RWPE1 (cell line): ENCODE measurements at regions not wholly inside any gene's neighbourhood (a gene's known extent, or its start where the extent isn't known, plus 50 kb on each side); places are given as distances from the start of the nearest gene placed in this dataset.

Source experiments
- CTCF ChIA-PET: fragments of 350-600 bp; sonication (Branson Sonifier 250); formaldehyde crosslinking; extraction: SDS; loops from one replicate; lab custom pipeline; 2021; lab: Yijun Ruan, JAX
- POLR2A ChIA-PET: fragments of 400-600 bp; formaldehyde crosslinking; extraction: SDS; loops from one replicate; lab custom pipeline; 2020; ENCODE audit warnings: antibody characterized with exemption; ENCODE audit not compliant: low non-redundant PET; lab: Yijun Ruan, JAX
- DNase-seq: peaks from one replicate; pipeline ENCODE4 v3.0.0; 2012; ENCODE audit warnings: low spot score
- H3K27ac ChIP-seq: fragments of 450-650 bp; 2 replicates; pipeline ENCODE4 v1.5.1; 2017
- CTCF ChIP-seq: fragments of 450-650 bp; conservative IDR thresholded peaks from 2 replicates; pipeline ENCODE4 v1.5.1; 2017; ENCODE audit warnings: low read depth, mild to moderate bottlenecking

DNA sequence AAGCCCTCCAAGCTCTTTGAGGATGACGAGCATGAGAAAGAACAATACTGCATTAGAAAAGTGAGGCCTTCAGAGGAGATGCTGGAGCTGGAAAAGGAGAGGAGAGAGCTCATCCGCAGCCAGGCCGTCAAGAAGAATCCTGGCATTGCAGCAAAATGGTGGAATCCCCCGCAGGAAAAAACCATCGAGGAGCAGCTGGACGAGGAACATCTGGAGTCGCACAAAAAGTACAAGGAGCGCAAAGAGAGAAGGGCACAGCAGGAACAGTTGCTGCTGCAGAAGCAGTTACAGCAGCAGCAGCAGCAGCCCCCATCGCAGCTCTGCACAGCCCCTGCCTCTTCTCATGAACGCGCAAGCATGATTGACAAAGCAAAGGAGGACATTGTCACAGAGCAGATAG lies 71.2 kb downstream of the C9orf152 start:
- POLR2A ChIA-PET, result no interaction called here

GRCh38 chr9:110140276-110140675 lies 67.7 kb downstream of the C9orf152 start:
- no peak for TF ChIP-seq CTCF
- peak overlapping the region; percentile 55; the same call in 1 of the 2 replicates for H3K27ac ChIP-seq
- ChIA-PET POLR2A (no interaction called here), CTCF (no interaction called here)
- no peak for DNase-seq

More for the DNA sequence above, 71.2 kb downstream of the C9orf152 start:
- DNase-seq, result no peak
- CTCF ChIA-PET, result interaction anchor here (0.7 kb wide), 1 partner anchor 224 kb away, joined by 3 read pairs; no protein-coding TSS in a partner anchor
- no peak overlapping the region for H3K27ac ChIP-seq
- TF ChIP-seq CTCF, result no peak

- TF ChIP-seq CTCF, result no peak
- DNase-seq, result peak; percentile 85
- POLR2A ChIA-PET, result no interaction called here
- H3K27ac ChIP-seq, result peak overlapping the region; percentile 55; the same call in 1 of the 2 replicates
- CTCF ChIA-PET, result no interaction called here
Measured at GRCh38 chr9:110141227-110141793, 66.6 kb downstream of the C9orf152 start.

- ChIA-PET POLR2A (no interaction called here), CTCF (interaction anchor here (0.6 kb wide), 2 partner anchors 163 to 1144 kb away, joined by 3 read pairs; no protein-coding TSS in a partner anchor)
- H3K27ac ChIP-seq, result peak overlapping the region; percentile 20
- no peak for DNase-seq
- no peak for TF ChIP-seq CTCF
Measured at GRCh38 chr9:110142253-110142652, 65.7 kb downstream of the C9orf152 start.

GRCh38 chr9:110142868-110143481 lies 65.0 kb downstream of the C9orf152 start:
- ChIA-PET POLR2A (no interaction called here), CTCF (interaction anchor here (0.6 kb wide), 3 partner anchors 163 to 616 kb away, joined by 3 to 5 read pairs (median 4); no protein-coding TSS in a partner anchor)
- DNase-seq, result no peak
- TF ChIP-seq CTCF, result no peak
- H3K27ac ChIP-seq, result no peak overlapping the region

GRCh38 chr9:110143485-110143884 lies 64.5 kb downstream of the C9orf152 start:
- CTCF ChIA-PET, result interaction anchor here (0.6 kb wide), 2 partner anchors 239 to 616 kb away, joined by 4 to 5 read pairs; no protein-coding TSS in a partner anchor
- no peak for DNase-seq
- POLR2A ChIA-PET, result no interaction called here
- TF ChIP-seq CTCF, result no peak
- H3K27ac ChIP-seq, result no peak overlapping the region
